ENCODE measurements at regions not wholly inside any gene's neighbourhood (a gene's known extent, or its start where the extent isn't known, plus 50 kb on each side); places are given as distances from the start of the nearest gene placed in this dataset.

DNA sequence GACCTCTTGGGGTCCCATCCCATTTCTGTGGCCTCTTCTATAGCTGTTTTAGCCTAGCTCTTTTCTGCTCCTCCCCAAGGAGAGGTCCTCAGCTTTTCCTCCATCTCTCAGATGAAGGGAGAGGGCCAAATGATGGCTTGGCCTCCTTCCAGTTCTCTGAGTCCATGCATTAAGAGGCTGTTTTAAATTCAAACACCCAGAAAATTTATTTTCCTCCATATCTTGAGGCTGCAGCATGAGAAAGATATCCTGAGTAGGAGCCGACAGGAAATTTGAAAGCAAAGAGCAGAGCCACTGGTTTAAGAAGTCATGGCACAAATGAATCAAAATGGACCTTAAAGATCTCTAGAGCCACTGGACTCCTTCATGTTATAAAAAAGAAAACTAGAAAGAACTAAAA lies 558.8 kb downstream of the MID1IP1 start:
- H2AFZ ChIP-seq (ENCODE audit: low read depth, low read length) = no peak overlapping the region
- H3K9me2 ChIP-seq (ENCODE audit: insufficient read depth, low read length) = no peaks in the 10 kb centered on the region
- no peaks in the 10 kb centered on the region for H3F3A ChIP-seq (ENCODE audit: insufficient read depth, low read length, poor library complexity, severe bottlenecking)
- no peak overlapping the region for H3K4me3 ChIP-seq (ENCODE audit: low read length)
- no peaks in the 10 kb centered on the region for H3K27me3 ChIP-seq (ENCODE audit: insufficient read depth, low read depth, low read length)
- no peaks in the 10 kb centered on the region for H3K9me3 ChIP-seq (ENCODE audit: low read length)
- no peak overlapping the region for H3K4me2 ChIP-seq (ENCODE audit: low read length)
- H3K36me3 ChIP-seq (ENCODE audit: insufficient read depth, low read length) = no peaks in the 10 kb centered on the region
- TF ChIP-seq SMC3 (conservative IDR thresholded peaks at IDR 0.05; ENCODE audit: poor library complexity) = no peak
- no peak for TF ChIP-seq TAF1 (IDR thresholded peaks at IDR 0.05; ENCODE audit: low read depth)
- TF ChIP-seq RAD21 (conservative IDR thresholded peaks at IDR 0.05) = no peak
- no peak for TF ChIP-seq MXI1 (conservative IDR thresholded peaks at IDR 0.05; ENCODE audit: poor library complexity, severe bottlenecking)
- TF ChIP-seq EP300 (conservative IDR thresholded peaks at IDR 0.05; ENCODE audit: poor library complexity, severe bottlenecking) = no peak
- TF ChIP-seq CTCF (IDR thresholded peaks at IDR 0.05; ENCODE audit: poor library complexity, severe bottlenecking) = no peak
- TF ChIP-seq EZH2 (IDR thresholded peaks at IDR 0.05; ENCODE audit: borderline replicate concordance, insufficient read depth, low read length, poor library complexity, severe bottlenecking) = no peak
- TF ChIP-seq REST (IDR thresholded peaks at IDR 0.05; ENCODE audit: borderline replicate concordance) = no peak
- no peak for TF ChIP-seq POLR2AphosphoS5 (IDR thresholded peaks at IDR 0.05)
- no peak overlapping the region for H3K27ac ChIP-seq (ENCODE audit: low read length)
- no peak overlapping the region for H3K9ac ChIP-seq (ENCODE audit: low read length)
- no peaks in the 10 kb centered on the region for H3K79me2 ChIP-seq (replicated peaks; ENCODE audit: insufficient read depth, low read length)
- no peaks in the 10 kb centered on the region for H4K20me1 ChIP-seq (ENCODE audit: insufficient read depth)

DNA sequence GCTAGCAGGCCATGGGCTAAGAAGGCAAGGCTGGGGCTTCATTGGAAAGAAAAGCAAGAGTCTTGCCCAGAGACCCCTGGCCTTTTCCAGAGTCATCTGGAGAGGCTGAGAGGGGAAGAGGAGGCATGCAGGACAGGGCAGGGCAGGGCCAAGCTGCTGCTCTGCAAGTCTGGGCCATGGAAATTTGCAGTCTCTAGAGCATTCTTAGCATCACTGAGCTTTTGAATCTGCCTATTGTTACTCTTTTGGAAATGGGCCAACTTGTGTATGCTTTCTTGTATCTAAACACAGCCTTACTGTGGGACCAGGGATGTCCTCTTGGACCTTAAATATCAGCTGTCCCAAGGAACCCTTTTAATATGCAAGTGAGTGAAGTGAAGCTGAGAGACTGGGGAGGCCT lies 560.5 kb downstream of the MID1IP1 start:
- Histone ChIP-seq H3F3A (ENCODE audit: insufficient read depth, low read length, poor library complexity, severe bottlenecking) (no peaks in the 10 kb centered on the region), H3K9me2 (ENCODE audit: insufficient read depth, low read length) (no peaks in the 10 kb centered on the region), H3K36me3 (ENCODE audit: insufficient read depth, low read length) (no peaks in the 10 kb centered on the region), H3K9ac (ENCODE audit: low read length) (no peak overlapping the region), H4K20me1 (ENCODE audit: insufficient read depth) (no peaks in the 10 kb centered on the region), H3K79me2 (replicated peaks; ENCODE audit: insufficient read depth, low read length) (no peaks in the 10 kb centered on the region), H3K27me3 (ENCODE audit: insufficient read depth, low read depth, low read length) (no peaks in the 10 kb centered on the region), H3K9me3 (ENCODE audit: low read length) (no peaks in the 10 kb centered on the region), H3K4me3 (ENCODE audit: low read length) (no peak overlapping the region), H2AFZ (ENCODE audit: low read depth, low read length) (no peak overlapping the region), H3K4me2 (ENCODE audit: low read length) (no peak overlapping the region), H3K27ac (ENCODE audit: low read length) (no peak overlapping the region)
- no peak for TF ChIP-seq POLR2AphosphoS5 (IDR thresholded peaks at IDR 0.05)
- no peak for TF ChIP-seq SMC3 (conservative IDR thresholded peaks at IDR 0.05; ENCODE audit: poor library complexity)
- TF ChIP-seq REST (IDR thresholded peaks at IDR 0.05; ENCODE audit: borderline replicate concordance) = no peak
- TF ChIP-seq MXI1 (conservative IDR thresholded peaks at IDR 0.05; ENCODE audit: poor library complexity, severe bottlenecking) = no peak
- no peak for TF ChIP-seq EZH2 (IDR thresholded peaks at IDR 0.05; ENCODE audit: borderline replicate concordance, insufficient read depth, low read length, poor library complexity, severe bottlenecking)
- TF ChIP-seq EP300 (conservative IDR thresholded peaks at IDR 0.05; ENCODE audit: poor library complexity, severe bottlenecking) = no peak
- TF ChIP-seq TAF1 (IDR thresholded peaks at IDR 0.05; ENCODE audit: low read depth) = no peak
- TF ChIP-seq CTCF (IDR thresholded peaks at IDR 0.05; ENCODE audit: poor library complexity, severe bottlenecking) = no peak
- no peak for TF ChIP-seq RAD21 (conservative IDR thresholded peaks at IDR 0.05)
